WTC11 (cell line): ENCODE measurements at regions not wholly inside any gene's neighbourhood (a gene's known extent, or its start where the extent isn't known, plus 50 kb on each side); places are given as distances from the start of the nearest gene placed in this dataset.

ENCODE experiments used
- ATAC-seq: fragments of 200-7000 bp; cut with Tn5 transposase; 2 replicates; pipeline ENCODE4 v1.10.0; 2021; ENCODE audit warnings: mild to moderate bottlenecking, moderate library complexity
- CTCF ChIA-PET: fragments of 300-600 bp; sonication (Branson Sonifier 250); formaldehyde crosslinking; loops from one replicate; lab custom pipeline; 2021; ENCODE audit warnings: antibody characterized with exemption; lab: Charles Lee
- POLR2A ChIA-PET: fragments of 350-600 bp; sonication (Branson Sonifier 250); formaldehyde crosslinking; loops from one replicate; lab custom pipeline; 2021; ENCODE audit warnings: antibody characterized with exemption; lab: Charles Lee
- DNase-seq: peaks from one replicate; pipeline ENCODE4 v3.0.0; 2021; ENCODE audit warnings: low spot score
- H3K27ac Mint-ChIP-seq: 2 replicates; pipeline ENCODE4 v1.8.0; 2021; ENCODE audit warnings: mixed read lengths
- H3K27me3 Mint-ChIP-seq: 2 replicates; pipeline ENCODE4 v1.8.0; 2021; ENCODE audit warnings: low read depth, mild to moderate bottlenecking, moderate library complexity, mixed read lengths
- H3K36me3 Mint-ChIP-seq: 2 replicates; pipeline ENCODE4 v1.8.0; 2021; ENCODE audit warnings: mixed read lengths
- H3K4me1 Mint-ChIP-seq: 2 replicates; pipeline ENCODE4 v1.8.0; 2022; ENCODE audit warnings: mixed read lengths
- H3K4me3 Mint-ChIP-seq: 2 replicates; pipeline ENCODE4 v1.8.0; 2021; ENCODE audit warnings: mild to moderate bottlenecking, moderate library complexity, mixed read lengths
- H3K9me3 Mint-ChIP-seq: 2 replicates; pipeline ENCODE4 v1.8.0; 2021; ENCODE audit warnings: mixed read lengths
- CBFB ChIP-seq: sonication (generic); formaldehyde crosslinking; IDR thresholded peaks from 2 replicates; pipeline ENCODE4 v1.8.1; 2022; ENCODE audit warnings: mild to moderate bottlenecking, low read depth, missing genetic modification reagents
- CTCF ChIP-seq: fragments of 200-600 bp; IDR thresholded peaks from 2 replicates; pipeline ENCODE4 v1.8.0; 2022; ENCODE audit warnings: antibody characterized with exemption
- ETV6 ChIP-seq: sonication (generic); formaldehyde crosslinking; IDR thresholded peaks from 2 replicates; pipeline ENCODE4 v1.8.1; 2022; ENCODE audit warnings: mild to moderate bottlenecking, missing genetic modification reagents
- FOXJ3 ChIP-seq: sonication (generic); formaldehyde crosslinking; IDR thresholded peaks from 2 replicates; pipeline ENCODE4 v1.9.0; 2021; ENCODE audit warnings: missing genetic modification reagents, mild to moderate bottlenecking, borderline replicate concordance
- FOXP1 ChIP-seq: sonication (generic); formaldehyde crosslinking; IDR thresholded peaks from 2 replicates; pipeline ENCODE4 v1.8.0; 2022; ENCODE audit warnings: missing genetic modification reagents, mild to moderate bottlenecking, moderate library complexity, borderline replicate concordance
- GABPB1 ChIP-seq: sonication (generic); formaldehyde crosslinking; IDR thresholded peaks from 2 replicates; pipeline ENCODE4 v1.8.1; 2023; ENCODE audit warnings: mild to moderate bottlenecking, missing genetic modification reagents
- GTF2I ChIP-seq: fragments of 250-450 bp; sonication (Bioruptor Pico); conservative IDR thresholded peaks from 2 replicates; pipeline ENCODE4 v1.4.0; 2021; ENCODE audit warnings: mild to moderate bottlenecking
- MLX ChIP-seq: sonication (generic); formaldehyde crosslinking; IDR thresholded peaks from 2 replicates; pipeline ENCODE4 v1.8.1; 2023; ENCODE audit warnings: mild to moderate bottlenecking, missing genetic modification reagents, moderate library complexity
- MXD4 ChIP-seq: fragments of 250-450 bp; sonication (Bioruptor Pico); IDR thresholded peaks from 2 replicates; pipeline ENCODE4 v1.8.0; 2021; ENCODE audit warnings: mild to moderate bottlenecking, moderate library complexity, borderline replicate concordance
- NR2C2 ChIP-seq: sonication (generic); formaldehyde crosslinking; IDR thresholded peaks from 2 replicates; pipeline ENCODE4 v1.8.0; 2022; ENCODE audit warnings: mild to moderate bottlenecking, missing genetic modification reagents
- NR3C1 ChIP-seq: sonication (generic); formaldehyde crosslinking; conservative IDR thresholded peaks from 2 replicates; pipeline ENCODE4 v1.8.1; 2023; ENCODE audit warnings: low read depth, mild to moderate bottlenecking, missing genetic modification reagents
- PRRX2 ChIP-seq: fragments of 250-450 bp; sonication (Bioruptor Pico); IDR thresholded peaks from 2 replicates; pipeline ENCODE4 v1.8.0; 2021; ENCODE audit warnings: mild to moderate bottlenecking
- SMAD4 ChIP-seq: sonication (generic); formaldehyde crosslinking; IDR thresholded peaks from 2 replicates; pipeline ENCODE4 v1.8.0; 2022; ENCODE audit warnings: mild to moderate bottlenecking, missing genetic modification reagents
- ZNF121 ChIP-seq: sonication (generic); formaldehyde crosslinking; IDR thresholded peaks from 2 replicates; pipeline ENCODE4 v1.8.0; 2023; ENCODE audit warnings: missing genetic modification reagents
- ZNF219 ChIP-seq: sonication (generic); formaldehyde crosslinking; IDR thresholded peaks from 2 replicates; pipeline ENCODE4 v1.8.0; 2023; ENCODE audit warnings: missing genetic modification reagents, mild to moderate bottlenecking, borderline replicate concordance
- ZNF281 ChIP-seq: sonication (generic); formaldehyde crosslinking; IDR thresholded peaks from 2 replicates; pipeline ENCODE4 v1.8.0; 2023; ENCODE audit warnings: mild to moderate bottlenecking, missing genetic modification reagents
- ZNF423 ChIP-seq: fragments of 250-450 bp; sonication (Bioruptor Pico); IDR thresholded peaks from 2 replicates; pipeline ENCODE4 v2.1.2; 2022; ENCODE audit warnings: mild to moderate bottlenecking, moderate library complexity
- ZNF512 ChIP-seq: sonication (generic); formaldehyde crosslinking; IDR thresholded peaks from 2 replicates; pipeline ENCODE4 v1.8.1; 2022; ENCODE audit warnings: missing genetic modification reagents, borderline replicate concordance

- no peak overlapping the region for H3K27ac Mint-ChIP-seq
- CTCF ChIA-PET: no interaction called here
- DNase-seq: no peak
- H3K27me3 Mint-ChIP-seq: no peaks in the 10 kb centered on the region
- H3K4me3 Mint-ChIP-seq: no peak overlapping the region
- POLR2A ChIA-PET: no interaction called here
- H3K36me3 Mint-ChIP-seq: no peaks in the 10 kb centered on the region
- TF ChIP-seq ZNF512 (CRISPR knock-in tag): no peak
- no peak for TF ChIP-seq ZNF121 (CRISPR knock-in tag)
- TF ChIP-seq PRRX2 (CRISPR knock-in tag): no peak
- TF ChIP-seq CBFB (CRISPR knock-in tag): no peak
- TF ChIP-seq NR2C2 (CRISPR knock-in tag): no peak
- no peak for TF ChIP-seq FOXJ3 (CRISPR knock-in tag)
- TF ChIP-seq ZNF219 (CRISPR knock-in tag): no peak
- no peak for TF ChIP-seq ZNF281 (CRISPR knock-in tag)
- TF ChIP-seq CTCF: no peak
- no peak for TF ChIP-seq ZNF423 (CRISPR knock-in tag)
- no peak for TF ChIP-seq NR3C1 (CRISPR knock-in tag)
- TF ChIP-seq, all 79 proteins: peak for 0
- no peak for ATAC-seq
- no peaks in the 10 kb centered on the region for H3K9me3 Mint-ChIP-seq
- peaks cover 3% of the 10 kb centered on the region; the same call in 1 of the 2 replicates for H3K4me1 Mint-ChIP-seq
These were observed 349.6 kb downstream of the ZIC1 start for GRCh38 chr3:147758771-147759170.

- H3K9me3 Mint-ChIP-seq: no peaks in the 10 kb centered on the region
- ATAC-seq: no peak
- ChIA-PET CTCF (no interaction called here), POLR2A (no interaction called here)
- no peak overlapping the region for H3K4me3 Mint-ChIP-seq
- TF ChIP-seq FOXP1 (CRISPR knock-in tag): no peak
- H3K27ac Mint-ChIP-seq: no peak overlapping the region
- H3K4me1 Mint-ChIP-seq: peaks cover 3% of the 10 kb centered on the region; the same call in 1 of the 2 replicates
- H3K27me3 Mint-ChIP-seq: no peaks in the 10 kb centered on the region
- no peaks in the 10 kb centered on the region for H3K36me3 Mint-ChIP-seq
- DNase-seq: no peak
These were observed 350.9 kb downstream of the ZIC1 start for GRCh38 chr3:147760085-147760484.

GRCh38 chr3:147760941-147761340 lies 351.8 kb downstream of the ZIC1 start:
- Mint-ChIP-seq H3K27me3 (no peaks in the 10 kb centered on the region), H3K4me3 (no peak overlapping the region), H3K36me3 (no peaks in the 10 kb centered on the region), H3K27ac (no peak overlapping the region), H3K9me3 (no peaks in the 10 kb centered on the region), H3K4me1 (peaks cover 9% of the 10 kb centered on the region)
- no peak for TF ChIP-seq MLX (CRISPR knock-in tag)
- no peak for TF ChIP-seq GTF2I (CRISPR knock-in tag)
- no peak for TF ChIP-seq CTCF
- no peak for TF ChIP-seq SMAD4
- TF ChIP-seq ETV6: no peak
- no peak for TF ChIP-seq MXD4
- TF ChIP-seq GABPB1: no peak
- POLR2A ChIA-PET: no interaction called here
- no peak for DNase-seq
- CTCF ChIA-PET: no interaction called here
- no peak for ATAC-seq
